GM08714 (cell line): ENCODE measurements at regions not wholly inside any gene's neighbourhood (a gene's known extent, or its start where the extent isn't known, plus 50 kb on each side); places are given as distances from the start of the nearest gene placed in this dataset.
"Not testable (repeated sequence)": the region's sequence is repeated elsewhere in the genome, so short reads cannot be mapped to it uniquely, and the experiment has no call there.

Experiments used
- H3K4me3 ChIP-seq: fragments of 200-500 bp; sonication (Bioruptor generic); 2 replicates; pipeline ENCODE4 v1.5.1; 2014; ENCODE audit warnings: mild to moderate bottlenecking, low read length, inconsistent platforms
- ZNF274 ChIP-seq: IDR thresholded peaks from 2 replicates; pipeline ENCODE4 v1.6.1; 2012; ENCODE audit warnings: mild to moderate bottlenecking, low read depth, low read length

DNA sequence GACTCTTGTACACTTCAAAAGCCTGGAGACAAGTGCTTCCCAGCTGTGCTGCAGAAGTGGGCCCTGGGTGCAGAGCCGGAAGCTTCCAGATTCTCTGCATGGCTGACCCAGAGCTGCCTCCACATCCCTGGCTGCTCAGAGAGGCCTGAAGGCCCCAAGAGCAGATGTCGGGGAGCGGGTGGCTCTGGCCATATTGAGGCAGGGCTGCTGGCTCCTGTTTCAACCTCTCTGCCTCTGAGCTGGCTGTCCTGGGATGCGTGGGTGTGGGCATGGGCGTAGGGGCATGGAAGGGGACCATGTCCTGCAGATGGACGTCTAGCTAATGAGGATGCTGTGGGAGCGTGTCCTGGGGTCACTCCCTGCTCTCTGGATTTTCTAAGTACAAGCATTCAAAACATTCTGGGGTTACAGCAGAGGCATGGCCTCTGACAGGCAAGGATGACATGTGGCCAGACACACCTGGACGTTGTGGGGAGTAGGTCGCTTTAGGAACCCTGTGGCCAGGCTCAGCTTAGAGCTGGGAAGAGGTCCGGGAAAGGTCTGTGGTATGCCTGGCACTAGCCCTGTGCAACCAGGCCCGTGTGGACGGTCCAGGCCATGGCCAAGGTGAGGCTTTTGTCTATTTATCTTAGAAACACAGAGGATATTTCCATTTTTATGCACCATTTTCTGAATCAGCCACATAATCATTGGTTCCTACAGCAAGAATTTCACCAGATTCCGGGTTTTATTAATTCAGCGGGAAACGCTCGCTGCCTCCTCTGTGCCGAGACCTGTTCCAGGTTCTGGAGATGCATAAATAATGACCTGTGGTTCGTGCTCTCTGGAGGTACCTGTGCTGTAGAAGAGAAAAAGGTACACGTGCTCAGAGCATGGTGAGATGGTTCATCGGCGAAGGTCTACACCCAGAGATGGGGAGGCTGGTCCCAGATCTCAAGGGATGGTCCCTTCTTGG, 361.1 kb downstream of the GLRX3 start:
- H3K4me3 ChIP-seq = no peak overlapping the region
- no peak for TF ChIP-seq ZNF274

DNA sequence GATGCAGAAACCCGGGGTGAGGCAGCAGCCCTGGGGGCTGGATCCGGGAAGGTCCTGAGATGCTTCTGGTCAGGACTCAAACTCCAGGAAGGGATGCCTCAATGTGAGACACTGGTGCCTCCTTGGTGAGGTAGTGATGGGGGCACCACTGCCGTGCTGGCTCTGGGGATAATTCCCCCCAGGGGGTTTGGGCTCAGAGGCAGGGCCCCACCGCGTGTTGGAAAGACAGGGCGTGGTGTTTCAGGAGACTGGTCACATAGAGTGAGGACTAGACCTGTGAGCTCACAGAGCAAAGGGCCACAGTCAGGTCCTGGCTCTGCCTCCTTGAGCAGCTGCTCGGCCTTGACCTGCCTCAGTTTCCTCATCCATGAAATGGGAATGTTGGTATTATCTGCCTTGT, 361.9 kb downstream of the GLRX3 start:
- TF ChIP-seq ZNF274 = no peak
- H3K4me3 ChIP-seq = no peak overlapping the region

DNA sequence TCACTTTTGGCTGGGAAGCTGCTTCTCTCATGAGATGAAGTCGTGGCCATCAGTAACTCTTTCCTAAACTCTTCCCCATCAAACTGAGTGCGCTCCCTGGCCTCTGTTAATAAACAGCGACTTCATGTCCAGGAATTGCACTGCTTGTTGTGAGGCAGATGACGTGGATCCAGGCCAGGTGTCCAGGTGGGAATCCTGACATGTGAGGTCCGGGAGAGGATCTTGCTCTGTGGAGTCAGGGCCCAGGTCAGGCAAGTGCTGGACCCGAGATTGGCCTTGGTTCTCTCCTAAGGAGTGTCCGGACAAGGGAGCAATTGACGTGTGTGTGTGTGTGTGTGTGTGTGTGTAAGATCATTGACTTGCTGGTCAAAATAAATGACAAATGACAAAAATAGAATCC, 362.7 kb downstream of the GLRX3 start:
- no peak for TF ChIP-seq ZNF274
- no peak overlapping the region for H3K4me3 ChIP-seq

DNA sequence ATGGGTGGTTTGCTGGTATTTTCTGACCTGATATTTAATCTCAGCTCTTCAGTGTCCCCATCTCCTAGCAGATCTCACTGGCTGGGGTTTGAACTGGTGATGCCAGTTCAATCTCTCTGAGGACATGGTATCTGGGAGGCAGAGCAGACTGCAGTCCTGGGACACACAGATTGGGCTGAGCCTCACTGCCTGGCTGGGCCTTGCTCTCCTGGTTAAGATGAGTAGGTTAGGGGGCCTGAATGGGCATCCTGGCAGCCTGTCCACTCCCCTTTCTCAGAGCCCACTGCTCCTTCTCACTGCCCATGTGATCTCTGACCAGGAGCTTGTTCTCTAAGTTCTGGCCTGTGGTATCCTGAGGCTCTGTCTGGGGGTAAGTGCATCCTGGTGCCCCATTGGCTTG, 363.4 kb downstream of the GLRX3 start:
- no peak for TF ChIP-seq ZNF274
- no peak overlapping the region for H3K4me3 ChIP-seq

DNA sequence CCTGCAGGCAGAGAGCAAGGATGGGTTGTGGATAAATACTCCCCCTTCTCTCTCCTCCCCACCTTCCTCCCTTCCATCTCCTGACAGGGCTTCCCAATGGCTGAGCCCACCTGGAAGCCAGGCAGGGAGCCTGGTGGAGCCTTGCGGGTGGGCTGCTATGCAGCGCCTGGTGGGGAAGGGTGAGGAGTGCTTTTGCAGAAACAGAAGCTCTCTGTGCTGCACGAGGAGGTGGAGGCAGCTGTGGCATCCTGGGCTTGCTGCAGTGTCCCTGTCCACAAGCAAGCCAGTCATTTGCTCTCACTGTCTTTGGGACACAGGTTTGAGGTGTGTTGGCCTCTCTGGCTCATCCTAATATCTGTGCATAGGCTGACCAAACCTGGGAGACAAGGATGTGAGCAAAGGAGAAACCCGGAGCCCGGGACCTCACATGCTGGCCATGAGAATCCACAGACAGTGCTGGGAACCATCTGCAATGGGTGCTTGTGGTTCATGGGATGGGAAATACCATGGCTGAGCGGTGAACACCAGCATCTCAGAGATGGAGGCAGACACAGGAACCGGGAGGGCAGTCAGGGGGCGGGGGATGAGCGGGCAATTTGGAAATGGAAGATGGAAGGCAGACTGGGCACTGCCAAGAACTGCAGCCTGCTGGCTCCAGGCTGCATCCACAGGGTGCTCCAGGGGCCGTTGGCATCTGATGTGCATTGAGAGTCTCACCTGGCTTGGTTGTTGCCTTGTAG, 364.2 kb downstream of the GLRX3 start:
- TF ChIP-seq ZNF274 = no peak
- H3K4me3 ChIP-seq = no peak overlapping the region

DNA sequence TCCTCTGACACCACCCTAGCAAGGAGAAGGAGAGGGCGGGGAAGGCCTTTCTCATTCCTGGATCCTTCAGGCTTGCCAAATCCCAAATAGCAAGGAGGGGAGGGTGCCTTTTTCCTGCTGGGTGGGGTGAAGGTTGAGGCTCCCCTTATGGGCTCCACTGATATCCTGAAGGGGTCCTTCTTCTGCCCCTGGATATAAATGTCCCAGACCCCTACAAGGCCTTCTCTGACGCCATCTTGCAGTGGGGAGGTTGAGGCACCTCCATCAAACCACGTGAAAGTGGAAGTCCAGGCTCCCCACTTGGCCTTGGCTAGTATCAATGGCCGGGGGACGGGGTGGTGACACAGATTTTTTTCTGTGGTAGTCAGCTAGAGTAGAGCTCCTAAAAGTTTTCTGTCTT, 371.3 kb downstream of the GLRX3 start:
- no peak overlapping the region for H3K4me3 ChIP-seq
- no peak for TF ChIP-seq ZNF274

DNA sequence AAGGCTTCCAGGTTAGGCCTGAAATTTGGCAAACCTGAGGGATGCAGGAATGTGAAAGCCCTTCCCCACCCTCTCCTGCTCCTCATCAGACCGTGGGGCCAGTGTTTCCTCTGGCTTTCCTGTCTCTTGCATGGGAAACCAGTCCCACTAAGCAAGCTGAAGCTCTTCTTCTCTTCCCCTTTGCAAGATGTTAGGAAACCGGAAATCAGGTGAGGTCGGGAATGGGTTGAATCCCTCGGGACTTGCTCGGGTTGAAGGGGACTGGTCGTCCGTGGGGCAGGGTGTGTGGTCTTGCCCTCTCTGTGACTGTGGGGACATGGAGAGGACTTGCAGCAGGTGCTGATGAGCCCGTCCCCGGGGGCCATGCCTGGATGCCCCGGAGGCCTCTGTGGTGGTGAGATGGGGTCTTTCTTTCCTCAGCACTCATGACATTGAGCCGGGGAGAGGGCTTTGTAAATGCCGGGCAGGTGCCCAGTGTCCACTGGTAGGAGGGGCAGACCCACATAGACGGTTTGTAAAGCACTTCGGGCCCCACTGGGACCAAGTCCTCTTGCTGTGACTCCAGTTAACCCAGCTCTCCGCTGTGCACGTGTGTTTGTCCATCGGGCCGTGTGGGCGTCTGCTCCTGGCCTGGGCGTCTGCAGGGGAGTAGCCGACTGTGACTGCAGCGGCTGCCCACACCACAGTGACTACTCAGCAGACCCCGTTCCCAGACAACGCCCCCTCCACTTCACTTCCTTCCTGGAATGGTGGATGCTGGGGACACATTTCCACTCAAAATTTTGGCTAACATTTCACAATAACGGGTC, 373.9 kb downstream of the GLRX3 start:
- TF ChIP-seq ZNF274 = no peak
- H3K4me3 ChIP-seq = no peak overlapping the region

DNA sequence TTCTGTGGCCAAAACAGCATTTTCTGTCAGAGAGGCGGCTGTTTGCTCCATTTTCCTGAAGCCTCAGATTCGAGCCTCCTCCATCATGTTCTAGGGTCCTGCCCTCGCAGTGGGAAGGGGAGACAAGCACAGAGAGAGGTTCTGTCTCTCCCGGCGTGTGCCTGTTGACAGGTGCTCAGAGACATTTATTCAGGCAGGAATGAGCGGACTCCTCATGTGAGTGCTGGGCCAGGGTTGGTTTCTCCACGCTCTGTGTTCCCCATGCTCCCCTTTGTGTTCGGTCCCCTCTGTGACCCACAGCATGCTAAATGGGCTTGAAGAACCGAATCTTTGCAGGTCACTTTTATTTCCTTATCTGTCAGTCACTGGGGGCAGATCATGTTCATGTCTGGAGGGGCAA, 374.6 kb downstream of the GLRX3 start:
- no peak overlapping the region for H3K4me3 ChIP-seq
- no peak for TF ChIP-seq ZNF274

DNA sequence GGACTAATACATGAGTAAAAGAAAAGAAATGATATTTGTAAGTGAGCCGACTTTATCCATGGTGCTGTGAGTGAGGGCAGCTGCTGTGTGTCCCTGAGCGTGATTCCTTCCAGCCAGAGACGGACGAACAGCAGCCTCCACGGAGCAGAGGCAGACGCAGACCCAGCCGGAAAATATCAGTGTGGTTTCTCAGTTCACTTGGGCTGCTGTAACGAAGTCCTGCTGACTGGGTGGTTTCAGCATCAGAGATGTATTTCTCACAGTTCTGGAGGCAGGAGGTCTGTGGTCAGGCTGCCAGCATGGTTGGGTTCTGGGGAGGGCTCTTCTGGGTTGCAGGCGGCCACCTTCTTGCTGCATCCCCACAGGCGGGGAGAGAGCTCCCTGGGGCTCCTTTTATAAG, 375.6 kb downstream of the GLRX3 start:
- H3K4me3 ChIP-seq = no peak overlapping the region
- no peak for TF ChIP-seq ZNF274

DNA sequence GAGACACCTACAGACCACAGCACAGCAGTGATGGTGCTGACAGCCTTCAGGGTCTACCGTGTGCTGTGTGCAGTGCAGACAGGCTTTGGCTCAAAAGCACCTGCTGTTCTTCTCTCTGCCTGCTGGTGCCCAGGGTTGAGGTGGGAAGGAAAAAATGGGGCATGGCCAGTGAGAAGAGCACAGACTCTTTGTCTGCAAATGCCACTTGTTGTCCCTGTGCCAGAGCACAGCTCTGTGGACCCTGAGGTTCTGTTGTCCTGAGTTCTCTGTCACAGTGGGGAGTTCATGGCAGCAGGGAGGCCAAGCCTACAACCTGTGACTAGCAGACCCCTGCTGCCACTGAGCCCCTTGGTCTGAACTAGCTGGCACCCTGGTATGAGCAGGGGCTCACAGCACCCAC, 376.7 kb downstream of the GLRX3 start:
- no peak overlapping the region for H3K4me3 ChIP-seq
- TF ChIP-seq ZNF274 = no peak

DNA sequence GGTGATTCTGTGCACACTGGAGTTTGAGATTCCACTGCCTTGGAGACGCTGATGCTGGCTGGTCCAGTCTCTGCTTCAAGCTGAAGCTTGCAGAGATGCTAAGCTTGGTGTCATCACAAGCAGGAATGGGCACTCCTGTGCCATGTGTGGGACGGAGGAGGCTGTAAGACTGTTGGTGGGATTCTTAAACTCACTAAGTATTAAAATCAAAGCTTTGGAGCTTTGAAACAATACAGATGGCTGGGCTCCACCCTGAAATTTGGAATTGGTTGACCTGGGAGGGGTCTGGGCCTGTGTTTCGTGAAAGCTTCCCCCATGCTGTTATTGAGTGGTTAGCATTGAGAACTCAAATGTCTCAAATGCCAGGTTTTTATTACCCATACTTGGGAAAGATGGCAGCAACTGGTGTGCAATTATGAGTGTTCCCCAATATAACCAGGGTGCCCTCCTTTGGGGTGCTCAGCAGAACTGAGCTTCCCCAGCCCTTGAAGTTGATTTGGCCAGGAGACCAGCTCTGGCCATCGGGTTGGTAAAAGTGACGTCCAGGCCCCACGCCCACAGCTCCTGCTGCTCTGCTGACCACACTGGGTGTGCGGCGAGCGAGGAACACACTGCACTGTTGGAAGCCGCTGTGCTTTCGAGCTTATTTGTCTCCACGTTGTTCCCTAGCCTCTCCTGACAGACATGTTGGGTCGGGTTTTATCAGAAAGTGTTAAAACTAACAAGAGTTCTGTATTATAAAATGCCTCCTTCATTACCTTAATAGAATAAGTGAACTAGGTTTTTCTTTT, 377.7 kb downstream of the GLRX3 start:
- TF ChIP-seq ZNF274 = no peak
- H3K4me3 ChIP-seq = no peak overlapping the region

DNA sequence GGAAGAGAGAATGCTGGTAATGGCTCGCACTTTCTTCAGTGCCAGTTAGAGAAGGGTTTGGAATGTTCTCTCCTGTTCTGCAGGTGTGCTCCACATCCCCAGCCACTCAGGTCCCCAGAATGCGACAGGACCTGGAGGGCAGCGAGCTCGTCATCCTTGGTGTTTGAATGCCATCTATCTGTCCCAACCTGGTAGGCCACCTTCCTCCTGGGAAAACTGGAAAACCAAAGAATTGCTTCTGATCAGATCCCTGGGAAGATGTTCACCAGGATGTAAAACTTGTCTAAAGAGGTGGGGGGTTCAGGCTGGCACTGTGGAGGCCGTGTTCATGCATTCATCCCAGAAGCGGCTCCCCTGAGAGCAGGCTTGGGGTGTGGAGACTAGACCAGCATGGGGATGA, 379.5 kb downstream of the GLRX3 start:
- no peak overlapping the region for H3K4me3 ChIP-seq

DNA sequence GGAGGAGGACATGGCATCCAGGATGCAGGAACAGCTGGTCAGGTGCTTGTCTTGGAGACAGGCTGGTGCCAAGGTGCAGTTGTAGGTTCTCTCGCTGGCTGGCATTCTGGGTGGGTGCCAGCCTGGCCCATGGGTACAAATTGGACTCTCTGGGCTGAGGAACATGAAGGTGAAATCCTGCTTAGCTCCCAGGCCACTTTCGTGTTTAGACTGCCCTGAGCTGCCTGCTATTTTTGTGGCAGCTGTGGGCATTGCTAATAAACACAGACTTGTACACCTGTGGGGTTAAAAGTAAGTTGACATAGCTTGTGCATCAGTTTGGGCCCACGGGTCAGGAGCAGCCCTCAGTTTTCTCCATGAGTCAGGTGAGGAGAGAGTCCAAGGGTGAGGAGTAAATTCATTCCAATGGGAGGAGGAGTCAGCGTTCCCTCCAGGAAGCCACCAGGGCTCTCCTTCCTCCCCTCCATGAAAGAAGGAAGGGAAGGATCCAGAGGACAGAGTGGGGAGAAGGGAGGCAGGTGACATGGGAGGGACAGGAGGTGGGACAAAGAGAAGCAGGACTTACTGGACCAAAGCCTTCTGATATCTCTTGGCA, 380.0 kb downstream of the GLRX3 start:
- no peak overlapping the region for H3K4me3 ChIP-seq
- no peak for TF ChIP-seq ZNF274

More for the DNA sequence above, 379.5 kb downstream of the GLRX3 start:
- no peak for TF ChIP-seq ZNF274

DNA sequence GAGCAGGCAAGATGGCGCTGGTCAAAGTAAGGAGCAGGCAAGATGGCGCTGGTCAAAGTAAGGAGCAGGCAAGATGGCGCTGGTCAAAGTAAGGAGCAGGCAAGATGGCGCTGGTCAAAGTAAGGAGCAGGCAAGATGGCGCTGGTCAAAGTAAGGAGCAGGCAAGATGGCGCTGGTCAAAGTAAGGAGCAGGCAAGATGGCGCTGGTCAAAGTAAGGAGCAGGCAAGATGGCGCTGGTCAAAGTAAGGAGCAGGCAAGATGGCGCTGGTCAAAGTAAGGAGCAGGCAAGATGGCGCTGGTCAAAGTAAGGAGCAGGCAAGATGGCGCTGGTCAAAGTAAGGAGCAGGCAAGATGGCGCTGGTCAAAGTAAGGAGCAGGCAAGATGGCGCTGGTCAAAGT, 382.7 kb downstream of the GLRX3 start:
- not testable (repeated sequence) for H3K4me3 ChIP-seq
